ENCODE measurements at regions not wholly inside any gene's neighbourhood (a gene's known extent, or its start where the extent isn't known, plus 50 kb on each side); places are given as distances from the start of the nearest gene placed in this dataset.

GRCh38 chr1:76764638-76765454, 102.4 kb upstream of the ST6GALNAC5 start:
- Histone ChIP-seq H2AFZ (ENCODE audit: low read depth, low read length, poor library complexity, severe bottlenecking) (no peak overlapping the region), H4K20me1 (ENCODE audit: insufficient read depth) (no peaks in the 10 kb centered on the region)

More at GRCh38 chr1:76764638-76765454, 102.4 kb upstream of the ST6GALNAC5 start:
- no peak overlapping the region for H3K4me2 ChIP-seq (ENCODE audit: low read length)
- no peak overlapping the region for H3K9ac ChIP-seq (ENCODE audit: low read length)
- no peaks in the 10 kb centered on the region for H3K4me1 ChIP-seq (ENCODE audit: control insufficient read depth in 1 of 2, insufficient read depth in 2 of 2, low read length in 2 of 2)
- no peaks in the 10 kb centered on the region for H3K79me2 ChIP-seq (ENCODE audit: insufficient read depth, low read length)
- no peak overlapping the region for H3K27ac ChIP-seq (ENCODE audit: low read depth, low read length)
- H3K9me3 ChIP-seq (ENCODE audit: control insufficient read depth in 1 of 2, insufficient read depth in 1 of 2, low read depth in 1 of 2, low read length in 2 of 2), result no peaks in the 10 kb centered on the region
- POLR2A ChIA-PET, result no interaction called here
- CTCF ChIA-PET, result no interaction called here
- ATAC-seq (no peak), DNase-seq (ENCODE audit: low read depth, low spot score) (no peak)
- BruUV-seq (replicated peaks), result no TSS peak
- intact Hi-C loops (cut with micrococcal nuclease), result no loop called here
- RAD21 ChIA-PET (ENCODE audit: low non-redundant PET in 1 of 2, low total read pairs in 2 of 2, uncharacterized antibody in 2 of 2, unreplicated experiment in 2 of 2), result no interaction called here
- peaks cover 4% of the 10 kb centered on the region; the same call in 1 of the 2 replicates for H3K27me3 ChIP-seq (ENCODE audit: insufficient read depth, low read length)
- no peaks in the 10 kb centered on the region for H3K9me2 ChIP-seq (ENCODE audit: insufficient read depth)
- no peaks in the 10 kb centered on the region for H3K36me3 ChIP-seq (ENCODE audit: control insufficient read depth in 1 of 2, insufficient read depth in 2 of 2, low read length in 2 of 2)
- TF ChIP-seq EGR1 (IDR thresholded peaks at IDR 0.05; ENCODE audit: low read depth) (no peak), SP1 (IDR thresholded peaks at IDR 0.05; ENCODE audit: low read depth) (no peak), CBX3 (IDR thresholded peaks at IDR 0.05; ENCODE audit: low read depth) (no peak), POLR2A (IDR thresholded peaks at IDR 0.05; ENCODE audit: borderline replicate concordance, extremely low read depth, insufficient read depth, insufficient read length) (no peak), ZNF274 (IDR thresholded peaks at IDR 0.05; ENCODE audit: low read depth, low read length) (no peak), MAX (IDR thresholded peaks at IDR 0.05) (no peak), SIN3A (IDR thresholded peaks at IDR 0.05; ENCODE audit: low read depth) (no peak), SRF (IDR thresholded peaks at IDR 0.05; ENCODE audit: low read depth) (no peak), RAD21 (IDR thresholded peaks at IDR 0.05; ENCODE audit: low read depth) (no peak), POLR2AphosphoS5 (IDR thresholded peaks at IDR 0.05; ENCODE audit: low read depth, low read length) (no peak), EZH2 (IDR thresholded peaks at IDR 0.05) (no peak), YY1 (IDR thresholded peaks at IDR 0.05; ENCODE audit: extremely low read depth, insufficient replicate concordance, low read depth, low read length) (no peak), EZH2phosphoT487 (IDR thresholded peaks at IDR 0.05; ENCODE audit: borderline replicate concordance) (no peak), FOSL1 (IDR thresholded peaks at IDR 0.05; ENCODE audit: low read depth) (no peak), REST (IDR thresholded peaks at IDR 0.05; ENCODE audit: low read depth) (no peak), CTCF (IDR thresholded peaks at IDR 0.05 in 2 of 3, conservative IDR thresholded peaks at IDR 0.05 in 1 of 3; ENCODE audit: borderline replicate concordance in 1 of 3, insufficient read depth in 1 of 3, low read depth in 2 of 3, low read length in 2 of 3) (no peak), JUND (IDR thresholded peaks at IDR 0.05) (no peak), ZFX (IDR thresholded peaks at IDR 0.05) (no peak), ZBTB33 (IDR thresholded peaks at IDR 0.05; ENCODE audit: extremely low read depth, insufficient replicate concordance, low read length) (no peak), TCF7L2 (IDR thresholded peaks at IDR 0.05; ENCODE audit: borderline replicate concordance, extremely low read depth, insufficient read depth, insufficient read length) (no peak)
- H3K4me3 ChIP-seq (replicated peaks in 1 of 2; ENCODE audit: low read depth in 1 of 2, low read length in 2 of 2), result no peak overlapping the region

Data from HCT116 (cell line).